Esophagus muscularis mucosa (tissue), 3 donors: ENCODE measurements at regions not wholly inside any gene's neighbourhood (a gene's known extent, or its start where the extent isn't known, plus 50 kb on each side); places are given as distances from the start of the nearest gene placed in this dataset.

Source experiments
- POLR2A ChIP-seq: fragments of 450-650 bp; IDR thresholded peaks from one replicate; pipeline ENCODE4 v1.6.1; 2017; ENCODE audit warnings: antibody characterized with exemption, moderate library complexity, mild to moderate bottlenecking, low read depth
- TF ChIP-seq, protein P1 (sequence below), 3 experiments: fragments of 200-600 bp in 2 of 3; fragments of 450-650 bp in 1 of 3; sonication (generic) in 2 of 3; IDR thresholded peaks; one replicate each; pipeline ENCODE4 v1.5.1; 2017 to 2019; ENCODE audit warnings: antibody characterized with exemption in 3 of 3, mild to moderate bottlenecking in 2 of 3, moderate library complexity in 1 of 3

DNA sequence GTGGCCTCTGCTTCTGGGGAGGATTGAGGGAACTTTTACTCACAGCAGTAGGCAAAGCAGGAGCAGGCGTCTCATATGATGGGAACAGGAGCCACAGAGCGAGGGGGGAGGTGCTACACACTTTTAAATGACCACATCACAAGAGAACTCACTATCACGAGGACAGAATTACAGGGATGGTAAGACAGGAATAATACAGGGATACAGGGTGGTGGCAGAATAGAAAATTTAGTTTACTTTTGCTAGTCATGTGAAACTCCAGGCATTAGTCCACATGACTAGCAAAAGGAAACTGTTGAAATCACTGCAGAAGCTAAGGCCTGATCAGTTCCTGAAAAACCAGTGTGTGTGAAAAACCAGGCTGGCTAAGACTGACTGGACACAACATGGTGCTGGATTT, 382.4 kb downstream of the NNT start:
- no peak for TF ChIP-seq POLR2A
- TF ChIP-seq, protein P1, sequence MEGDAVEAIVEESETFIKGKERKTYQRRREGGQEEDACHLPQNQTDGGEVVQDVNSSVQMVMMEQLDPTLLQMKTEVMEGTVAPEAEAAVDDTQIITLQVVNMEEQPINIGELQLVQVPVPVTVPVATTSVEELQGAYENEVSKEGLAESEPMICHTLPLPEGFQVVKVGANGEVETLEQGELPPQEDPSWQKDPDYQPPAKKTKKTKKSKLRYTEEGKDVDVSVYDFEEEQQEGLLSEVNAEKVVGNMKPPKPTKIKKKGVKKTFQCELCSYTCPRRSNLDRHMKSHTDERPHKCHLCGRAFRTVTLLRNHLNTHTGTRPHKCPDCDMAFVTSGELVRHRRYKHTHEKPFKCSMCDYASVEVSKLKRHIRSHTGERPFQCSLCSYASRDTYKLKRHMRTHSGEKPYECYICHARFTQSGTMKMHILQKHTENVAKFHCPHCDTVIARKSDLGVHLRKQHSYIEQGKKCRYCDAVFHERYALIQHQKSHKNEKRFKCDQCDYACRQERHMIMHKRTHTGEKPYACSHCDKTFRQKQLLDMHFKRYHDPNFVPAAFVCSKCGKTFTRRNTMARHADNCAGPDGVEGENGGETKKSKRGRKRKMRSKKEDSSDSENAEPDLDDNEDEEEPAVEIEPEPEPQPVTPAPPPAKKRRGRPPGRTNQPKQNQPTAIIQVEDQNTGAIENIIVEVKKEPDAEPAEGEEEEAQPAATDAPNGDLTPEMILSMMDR (IDR thresholded peaks at IDR 0.05) = no peak
